Cardiac muscle cell (in vitro differentiated cells and primary cell): ENCODE measurements at regions not wholly inside any gene's neighbourhood (a gene's known extent, or its start where the extent isn't known, plus 50 kb on each side); places are given as distances from the start of the nearest gene placed in this dataset.

Experiments used
- DNase-seq, 2 donors: peaks; one replicate each; pipeline versions ENCODE4 v3.0.0 to v3.0.0-alpha.2; 2010 to 2017; ENCODE audit warnings: low read depth in 1 of 2, low spot score in 1 of 2
- H3K27ac ChIP-seq: fragments of 200-600 bp; sonication (generic); 2 replicates; pipeline ENCODE4 v1.5.1; 2016
- H3K27me3 ChIP-seq: fragments of 200-600 bp; sonication (generic); 2 replicates; pipeline ENCODE4 v1.6.0; 2016; ENCODE audit warnings: control low read depth
- H3K36me3 ChIP-seq: fragments of 200-600 bp; sonication (generic); 2 replicates; pipeline ENCODE4 v1.5.1; 2016; ENCODE audit warnings: control low read depth
- H3K4me1 ChIP-seq: fragments of 200-600 bp; sonication (generic); 2 replicates; pipeline ENCODE4 v1.8.1; 2017; ENCODE audit warnings: low read depth, mild to moderate bottlenecking, mixed run types
- H3K4me3 ChIP-seq: fragments of 200-600 bp; sonication (generic); 2 replicates; pipeline ENCODE4 v1.5.1; 2016; ENCODE audit warnings: mild to moderate bottlenecking
- H3K9me3 ChIP-seq: fragments of 200-600 bp; sonication (generic); 2 replicates; pipeline ENCODE4 v1.5.1; 2017; ENCODE audit warnings: low read depth, mild to moderate bottlenecking, control low read depth
- TF ChIP-seq, protein P1 (sequence below): IDR thresholded peaks from 2 replicates; pipeline ENCODE4 v1.5.1; 2012; ENCODE audit warnings: low read depth, mild to moderate bottlenecking, low read length

DNA sequence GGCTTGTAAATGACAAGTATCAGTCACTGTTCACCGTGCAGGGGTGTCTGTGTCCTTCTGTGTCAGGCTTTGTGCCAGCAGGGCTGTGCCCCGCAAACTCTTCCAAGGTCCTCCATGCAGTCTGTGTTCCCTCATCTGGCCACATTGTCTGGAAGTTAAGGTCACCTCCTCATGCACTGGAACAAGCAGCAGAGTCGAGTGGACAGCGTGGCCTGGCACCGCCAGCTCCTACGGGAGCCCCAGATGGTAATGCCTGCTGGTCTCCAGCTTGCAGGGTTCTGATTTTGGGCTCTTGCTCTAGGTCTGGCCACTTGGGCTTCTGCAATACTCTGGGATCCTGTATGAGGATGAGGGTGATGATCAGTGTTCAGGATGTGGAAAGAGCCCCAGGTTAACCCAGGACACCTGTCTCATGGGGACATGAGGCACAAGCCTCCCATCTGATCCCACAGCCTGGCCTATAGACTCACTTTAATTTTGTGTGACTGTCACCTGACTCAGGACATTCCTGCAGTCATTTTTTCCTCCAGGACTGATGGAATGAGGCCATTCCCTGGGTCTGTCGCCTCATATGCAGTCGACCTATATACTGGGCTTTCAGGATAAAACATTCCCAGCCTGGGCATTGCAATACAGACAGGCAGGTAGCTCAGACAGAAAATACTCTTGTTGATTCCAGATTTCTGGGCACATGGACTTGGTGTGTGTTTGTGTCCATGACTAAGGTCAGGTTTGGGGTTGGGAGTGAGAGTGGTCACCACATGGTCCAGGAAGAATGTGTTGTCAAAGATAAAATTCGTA, 106.3 kb upstream of the TOP3B start:
- TF ChIP-seq, protein P1, sequence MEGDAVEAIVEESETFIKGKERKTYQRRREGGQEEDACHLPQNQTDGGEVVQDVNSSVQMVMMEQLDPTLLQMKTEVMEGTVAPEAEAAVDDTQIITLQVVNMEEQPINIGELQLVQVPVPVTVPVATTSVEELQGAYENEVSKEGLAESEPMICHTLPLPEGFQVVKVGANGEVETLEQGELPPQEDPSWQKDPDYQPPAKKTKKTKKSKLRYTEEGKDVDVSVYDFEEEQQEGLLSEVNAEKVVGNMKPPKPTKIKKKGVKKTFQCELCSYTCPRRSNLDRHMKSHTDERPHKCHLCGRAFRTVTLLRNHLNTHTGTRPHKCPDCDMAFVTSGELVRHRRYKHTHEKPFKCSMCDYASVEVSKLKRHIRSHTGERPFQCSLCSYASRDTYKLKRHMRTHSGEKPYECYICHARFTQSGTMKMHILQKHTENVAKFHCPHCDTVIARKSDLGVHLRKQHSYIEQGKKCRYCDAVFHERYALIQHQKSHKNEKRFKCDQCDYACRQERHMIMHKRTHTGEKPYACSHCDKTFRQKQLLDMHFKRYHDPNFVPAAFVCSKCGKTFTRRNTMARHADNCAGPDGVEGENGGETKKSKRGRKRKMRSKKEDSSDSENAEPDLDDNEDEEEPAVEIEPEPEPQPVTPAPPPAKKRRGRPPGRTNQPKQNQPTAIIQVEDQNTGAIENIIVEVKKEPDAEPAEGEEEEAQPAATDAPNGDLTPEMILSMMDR: no peak
- Histone ChIP-seq H3K36me3 (no peaks in the 10 kb centered on the region), H3K27ac (no peak overlapping the region), H3K27me3 (peaks cover 100% of the 10 kb centered on the region), H3K9me3 (no peaks in the 10 kb centered on the region), H3K4me1 (no peaks in the 10 kb centered on the region), H3K4me3 (no peak overlapping the region)
- no peak for DNase-seq

DNA sequence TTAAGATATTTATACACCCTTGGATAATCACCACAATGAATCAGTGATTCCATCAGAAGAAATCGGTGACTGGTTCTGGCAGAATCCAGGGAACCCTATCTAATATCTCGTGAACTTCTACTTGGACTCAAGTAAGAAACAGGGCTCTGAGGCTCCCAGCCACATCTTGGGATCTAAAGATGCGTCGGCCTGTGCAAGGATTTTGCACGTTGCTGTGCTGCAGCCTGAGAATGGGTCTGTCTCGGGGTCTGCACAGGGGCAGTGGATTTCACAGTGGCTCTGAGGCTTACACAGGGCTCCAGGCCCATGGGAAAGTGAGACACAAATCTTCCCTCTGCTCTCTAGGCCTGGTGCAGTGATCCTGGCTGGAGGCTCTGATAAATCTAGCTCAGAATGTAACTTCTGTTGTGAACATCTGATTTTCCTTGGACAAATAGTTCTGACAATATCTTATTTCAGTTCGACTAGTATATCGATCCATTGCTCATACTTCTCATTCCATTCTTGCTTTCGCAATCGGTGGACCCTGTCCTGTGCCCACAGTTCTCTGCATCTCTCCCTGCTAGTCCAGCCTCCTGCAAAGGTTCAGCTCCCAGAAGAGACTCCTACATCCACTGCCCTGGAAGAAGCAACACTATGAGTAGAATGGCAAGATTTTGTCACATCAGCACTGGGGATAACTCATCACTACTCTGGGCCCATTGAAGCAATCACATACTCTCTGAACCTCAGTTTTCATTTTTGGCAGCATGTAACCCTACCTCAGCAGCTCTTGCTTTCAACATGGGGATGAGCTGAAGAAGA, 105.5 kb upstream of the TOP3B start:
- no peak for DNase-seq
- Histone ChIP-seq H3K4me3 (no peak overlapping the region), H3K4me1 (no peaks in the 10 kb centered on the region), H3K9me3 (no peaks in the 10 kb centered on the region), H3K27me3 (peaks cover 100% of the 10 kb centered on the region), H3K27ac (no peak overlapping the region), H3K36me3 (no peaks in the 10 kb centered on the region)
- TF ChIP-seq, protein P1: no peak

DNA sequence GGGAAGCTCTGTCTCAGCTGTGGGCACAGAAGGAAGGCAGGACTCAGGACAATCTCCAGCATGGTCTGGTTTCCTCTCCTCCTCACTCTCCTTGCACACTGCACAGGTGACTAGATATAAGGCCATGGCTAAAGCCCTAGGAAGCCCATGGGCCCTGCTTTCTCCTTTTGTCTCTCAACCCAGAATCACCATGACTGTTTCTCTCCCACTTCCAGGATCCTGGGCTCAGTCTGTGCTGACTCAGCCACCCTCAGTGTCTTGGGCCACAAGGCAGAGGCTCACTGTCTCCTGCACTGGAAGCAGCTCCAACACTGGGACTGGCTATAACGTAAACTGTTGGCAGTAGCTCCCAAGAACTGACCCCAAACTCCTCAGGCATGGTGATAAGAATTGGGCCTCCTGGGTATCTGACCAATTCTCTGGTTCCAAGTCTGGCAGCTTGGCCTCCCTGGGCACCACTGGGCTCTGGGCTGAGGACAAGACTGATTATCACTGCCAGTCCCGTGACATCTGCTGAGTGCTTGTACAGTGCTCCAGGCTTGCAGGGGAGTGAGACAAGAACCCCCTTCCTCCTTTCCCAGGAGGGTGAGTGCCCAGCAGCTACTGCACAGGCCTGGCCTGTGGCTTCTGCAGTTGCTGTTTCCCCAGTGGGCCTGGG, 104.0 kb upstream of the TOP3B start:
- H3K36me3 ChIP-seq: no peaks in the 10 kb centered on the region
- H3K4me3 ChIP-seq: no peak overlapping the region
- H3K9me3 ChIP-seq: no peaks in the 10 kb centered on the region
- DNase-seq: no peak
- no peak overlapping the region for H3K27ac ChIP-seq
- H3K4me1 ChIP-seq: no peaks in the 10 kb centered on the region
- H3K27me3 ChIP-seq: peaks cover 100% of the 10 kb centered on the region
- TF ChIP-seq, protein P1: no peak

DNA sequence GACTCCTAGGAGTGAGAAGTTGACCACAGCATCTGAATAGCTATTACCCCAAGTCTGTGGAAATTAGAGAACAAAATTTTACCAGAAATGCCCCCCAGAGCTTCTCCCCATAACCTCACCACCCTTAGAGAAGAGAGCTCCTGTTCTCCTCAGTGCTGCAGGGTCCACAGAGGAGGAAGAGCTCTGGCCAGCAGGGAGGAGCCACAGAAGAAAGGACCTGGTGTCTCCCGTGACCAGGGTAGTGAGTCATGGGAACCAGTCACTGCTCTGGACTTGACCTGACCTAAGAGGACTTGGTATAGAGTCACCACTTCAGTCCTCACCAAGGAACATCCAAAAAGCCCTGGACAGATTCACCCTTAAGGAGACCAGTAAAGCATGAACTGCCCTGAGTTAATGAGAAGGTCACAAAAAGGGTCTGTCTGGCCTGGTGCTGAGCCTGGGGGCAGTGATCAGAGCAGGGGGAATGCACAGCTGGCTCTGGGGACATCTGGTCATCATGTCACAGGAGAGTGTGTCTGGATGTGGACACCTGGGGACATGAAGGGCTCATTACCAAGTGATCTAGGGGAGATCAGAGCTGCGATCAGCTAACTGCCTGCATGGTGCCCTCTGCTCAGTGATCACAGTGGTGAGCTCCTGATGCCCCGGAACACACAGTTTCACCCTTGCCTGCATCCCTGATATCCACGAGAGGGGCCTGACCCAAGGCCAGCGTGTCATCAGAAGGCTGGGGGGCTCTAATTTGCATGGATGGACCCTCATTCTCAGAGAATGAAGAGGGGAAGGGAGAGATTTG, 103.3 kb upstream of the TOP3B start:
- H3K4me3 ChIP-seq: no peak overlapping the region
- no peak for DNase-seq
- H3K36me3 ChIP-seq: no peaks in the 10 kb centered on the region
- no peak overlapping the region for H3K27ac ChIP-seq
- H3K27me3 ChIP-seq: peaks cover 100% of the 10 kb centered on the region
- TF ChIP-seq, protein P1: no peak
- H3K4me1 ChIP-seq: no peaks in the 10 kb centered on the region
- no peaks in the 10 kb centered on the region for H3K9me3 ChIP-seq
